ENCODE measurements at regions not wholly inside any gene's neighbourhood (a gene's known extent, or its start where the extent isn't known, plus 50 kb on each side); places are given as distances from the start of the nearest gene placed in this dataset.

GRCh38 chr21:15434163-15434905 lies 295.4 kb upstream of the USP25 start:
- no peak overlapping the region for H3K27ac ChIP-seq
- TF ChIP-seq, protein P1, sequence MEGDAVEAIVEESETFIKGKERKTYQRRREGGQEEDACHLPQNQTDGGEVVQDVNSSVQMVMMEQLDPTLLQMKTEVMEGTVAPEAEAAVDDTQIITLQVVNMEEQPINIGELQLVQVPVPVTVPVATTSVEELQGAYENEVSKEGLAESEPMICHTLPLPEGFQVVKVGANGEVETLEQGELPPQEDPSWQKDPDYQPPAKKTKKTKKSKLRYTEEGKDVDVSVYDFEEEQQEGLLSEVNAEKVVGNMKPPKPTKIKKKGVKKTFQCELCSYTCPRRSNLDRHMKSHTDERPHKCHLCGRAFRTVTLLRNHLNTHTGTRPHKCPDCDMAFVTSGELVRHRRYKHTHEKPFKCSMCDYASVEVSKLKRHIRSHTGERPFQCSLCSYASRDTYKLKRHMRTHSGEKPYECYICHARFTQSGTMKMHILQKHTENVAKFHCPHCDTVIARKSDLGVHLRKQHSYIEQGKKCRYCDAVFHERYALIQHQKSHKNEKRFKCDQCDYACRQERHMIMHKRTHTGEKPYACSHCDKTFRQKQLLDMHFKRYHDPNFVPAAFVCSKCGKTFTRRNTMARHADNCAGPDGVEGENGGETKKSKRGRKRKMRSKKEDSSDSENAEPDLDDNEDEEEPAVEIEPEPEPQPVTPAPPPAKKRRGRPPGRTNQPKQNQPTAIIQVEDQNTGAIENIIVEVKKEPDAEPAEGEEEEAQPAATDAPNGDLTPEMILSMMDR (conservative IDR thresholded peaks at IDR 0.05): no peak
- no peak for TF ChIP-seq ZFX (IDR thresholded peaks at IDR 0.05)

DNA sequence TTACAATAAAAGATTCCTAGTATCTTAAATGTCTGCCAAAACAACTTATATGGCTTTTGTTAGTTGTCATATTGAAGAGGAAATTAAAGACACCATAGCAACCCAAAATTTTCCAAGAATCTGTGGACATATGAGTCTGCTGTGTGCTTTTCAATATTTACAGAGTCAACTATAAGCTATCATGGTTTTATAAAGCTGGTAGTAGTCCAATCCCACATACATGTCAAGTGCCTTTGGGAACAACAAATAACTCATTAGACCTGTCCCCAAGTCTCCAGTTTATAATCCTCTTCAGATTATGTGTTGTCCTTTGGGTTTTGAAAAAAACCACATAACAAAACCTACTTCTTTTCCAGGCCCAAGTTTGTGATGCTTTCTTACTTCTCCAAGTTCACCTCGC lies 293.8 kb upstream of the USP25 start:
- no peak overlapping the region for H3K27ac ChIP-seq
- no peak for TF ChIP-seq ZFX (IDR thresholded peaks at IDR 0.05)
- TF ChIP-seq, protein P1 (conservative IDR thresholded peaks at IDR 0.05): no peak

DNA sequence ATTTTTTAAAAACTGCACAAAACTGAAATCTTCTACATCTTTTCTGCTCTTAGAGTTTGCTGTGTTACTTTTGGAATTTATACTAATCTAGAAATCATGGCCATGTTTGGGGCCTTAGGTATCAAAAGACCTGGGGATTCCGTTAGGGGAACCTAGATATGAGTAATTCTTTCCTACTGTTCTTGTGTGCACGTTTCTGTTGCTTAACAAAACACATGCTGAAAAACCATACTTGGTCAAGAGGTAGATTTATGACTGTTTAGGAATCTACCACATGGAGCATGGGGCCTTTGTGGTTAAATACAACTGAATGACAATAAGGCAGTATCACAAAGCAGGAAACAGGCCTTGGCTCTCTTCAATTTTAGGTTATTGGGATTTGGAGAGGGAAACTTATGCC lies 291.9 kb upstream of the USP25 start:
- TF ChIP-seq, protein P1 (conservative IDR thresholded peaks at IDR 0.05): no peak
- no peak for TF ChIP-seq ZFX (IDR thresholded peaks at IDR 0.05)
- H3K27ac ChIP-seq: no peak overlapping the region

GRCh38 chr21:15439726-15440125 lies 290.1 kb upstream of the USP25 start:
- no peak overlapping the region for H3K27ac ChIP-seq
- TF ChIP-seq, protein P1 (conservative IDR thresholded peaks at IDR 0.05): no peak
- TF ChIP-seq ZFX (IDR thresholded peaks at IDR 0.05): no peak

- no peak overlapping the region for H3K27ac ChIP-seq
- TF ChIP-seq ZFX (IDR thresholded peaks at IDR 0.05): no peak
- TF ChIP-seq, protein P1 (conservative IDR thresholded peaks at IDR 0.05): no peak
Observed at GRCh38 chr21:15441060-15441493, 288.7 kb upstream of the USP25 start.

GRCh38 chr21:15441992-15442391 lies 287.8 kb upstream of the USP25 start:
- H3K27ac ChIP-seq: no peak overlapping the region; the same call in 1 of the 2 replicates
- no peak for TF ChIP-seq ZFX (IDR thresholded peaks at IDR 0.05)
- TF ChIP-seq, protein P1 (conservative IDR thresholded peaks at IDR 0.05): no peak

DNA sequence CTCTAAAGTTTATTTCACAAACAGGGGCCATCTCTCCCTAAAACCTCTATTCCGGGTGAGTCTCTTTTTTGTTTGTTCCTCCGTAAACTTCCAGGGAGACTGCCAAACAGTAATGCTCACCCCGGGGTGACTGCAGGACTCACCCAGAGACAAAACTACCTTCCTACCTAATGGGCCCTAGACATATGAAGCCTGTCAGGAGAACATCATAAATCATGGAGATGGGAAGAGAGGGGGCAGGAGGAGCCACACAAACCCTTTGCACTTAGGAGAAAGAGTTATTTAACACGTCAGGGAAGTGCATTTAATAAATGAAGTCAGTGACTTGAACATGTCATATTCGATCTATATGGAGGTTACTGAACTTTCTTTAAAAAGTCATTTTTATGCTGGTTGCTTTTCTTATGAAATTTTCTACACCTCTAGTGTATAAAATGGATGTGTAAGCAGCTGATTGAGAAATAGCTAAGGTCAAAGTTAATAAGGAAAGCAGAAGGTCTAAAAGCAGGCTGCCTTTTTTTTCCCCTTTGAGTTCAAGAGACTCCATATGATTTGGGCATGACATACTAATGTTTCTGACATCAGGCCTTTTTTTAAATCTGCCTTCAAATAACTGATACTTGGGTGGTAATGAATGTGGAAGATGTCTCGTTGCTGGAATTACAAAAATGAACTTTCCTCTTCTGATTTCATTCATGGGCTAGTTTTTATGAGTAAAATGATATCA lies 286.9 kb upstream of the USP25 start:
- no peak for TF ChIP-seq ZFX (IDR thresholded peaks at IDR 0.05)
- TF ChIP-seq, protein P1 (conservative IDR thresholded peaks at IDR 0.05): no peak
- no peak overlapping the region; the same call in 1 of the 2 replicates for H3K27ac ChIP-seq

Measured in C4-2B (cell line).